HEK293 (cell line): ENCODE measurements at regions not wholly inside any gene's neighbourhood (a gene's known extent, or its start where the extent isn't known, plus 50 kb on each side); places are given as distances from the start of the nearest gene placed in this dataset.
A peak's percentile ranks its signal among the peaks of the same experiment; 100 is the strongest.

Source experiments
- CTCF ChIA-PET: fragments of 350-600 bp; formaldehyde crosslinking; extraction: SDS; loops from one replicate; lab custom pipeline; 2021; ENCODE audit warnings: antibody characterized with exemption; lab: Yijun Ruan, JAX
- POLR2A ChIA-PET: fragments of 300-600 bp; formaldehyde crosslinking; extraction: SDS; loops from one replicate; lab custom pipeline; 2020; ENCODE audit warnings: antibody characterized with exemption, inconsistent platforms; lab: Yijun Ruan, JAX
- H3K27ac ChIP-seq: fragments of 200-500 bp; sonication (Bioruptor generic); 2 replicates; pipeline ENCODE4 v1.5.1; 2014; ENCODE audit warnings: low read depth, low read length, control low read depth, inconsistent platforms; ENCODE audit errors: extremely low read depth
- H3K36me3 ChIP-seq, 2 experiments: fragments of 200-500 bp in 1 of 2; sonication (Bioruptor generic) in 1 of 2; 1 replicate in 1 of 2; 2 replicates in 1 of 2; pipeline ENCODE4 v1.5.1; 2014 to 2017; ENCODE audit warnings: inconsistent platforms in 2 of 2, low read length in 2 of 2; ENCODE audit not compliant: control insufficient read depth in 2 of 2, insufficient read depth in 1 of 2
- H3K4me1 ChIP-seq: fragments of 200-500 bp; sonication (Bioruptor generic); 2 replicates; pipeline ENCODE4 v1.5.1; 2014; ENCODE audit warnings: mild to moderate bottlenecking, low read length, inconsistent platforms; ENCODE audit not compliant: control insufficient read depth, insufficient read depth
- H3K4me3 ChIP-seq: 2 replicates; pipeline ENCODE4 v1.5.1; 2011; ENCODE audit warnings: low read depth, mild to moderate bottlenecking, control low read depth, low read length, moderate library complexity
- H3K9me3 ChIP-seq: fragments of 200-500 bp; sonication (Bioruptor generic); 2 replicates; pipeline ENCODE4 v1.5.1; 2014; ENCODE audit warnings: low read depth, low read length, inconsistent platforms; ENCODE audit not compliant: control insufficient read depth, insufficient read depth
- GLI4 ChIP-seq: fragments of 450-650 bp; formaldehyde crosslinking; IDR thresholded peaks from 2 replicates; pipeline ENCODE4 v1.5.1; 2016; ENCODE audit warnings: missing biosample characterization, missing genetic modification characterization
- GLIS1 ChIP-seq: fragments of 450-650 bp; formaldehyde crosslinking; IDR thresholded peaks from 2 replicates; pipeline ENCODE4 v1.5.1; 2016; ENCODE audit warnings: missing biosample characterization, missing genetic modification characterization
- HOXA7 ChIP-seq: sonication (generic); formaldehyde crosslinking; IDR thresholded peaks from 2 replicates; pipeline ENCODE4 v1.8.1; 2022; ENCODE audit warnings: missing genetic modification reagents, borderline replicate concordance
- ZBTB21 ChIP-seq: fragments of 450-650 bp; formaldehyde crosslinking; IDR thresholded peaks from 2 replicates; pipeline ENCODE4 v1.5.1; 2017; ENCODE audit warnings: missing biosample characterization, missing genetic modification characterization
- ZBTB7A ChIP-seq: fragments of 450-650 bp; formaldehyde crosslinking; IDR thresholded peaks from 2 replicates; pipeline ENCODE4 v1.5.1; 2016; ENCODE audit warnings: low read depth, missing biosample characterization, missing genetic modification characterization
- ZBTB8A ChIP-seq: fragments of 450-650 bp; formaldehyde crosslinking; IDR thresholded peaks from 2 replicates; pipeline ENCODE4 v1.5.1; 2016; ENCODE audit warnings: missing biosample characterization, missing genetic modification characterization
- ZEB2 ChIP-seq: fragments of 450-650 bp; formaldehyde crosslinking; IDR thresholded peaks from 2 replicates; pipeline ENCODE4 v1.5.1; 2016; ENCODE audit warnings: missing biosample characterization, missing genetic modification characterization
- ZNF10 ChIP-seq: fragments of 450-650 bp; formaldehyde crosslinking; IDR thresholded peaks from 2 replicates; pipeline ENCODE4 v1.5.1; 2017; ENCODE audit warnings: missing biosample characterization, missing genetic modification characterization
- ZNF16 ChIP-seq: fragments of 450-650 bp; formaldehyde crosslinking; IDR thresholded peaks from 2 replicates; pipeline ENCODE4 v1.5.1; 2016; ENCODE audit warnings: low read depth, missing biosample characterization, missing genetic modification characterization
- ZNF23 ChIP-seq: fragments of 450-650 bp; formaldehyde crosslinking; IDR thresholded peaks from 2 replicates; pipeline ENCODE4 v1.5.1; 2016; ENCODE audit warnings: missing biosample characterization, missing genetic modification characterization, borderline replicate concordance
- ZNF274 ChIP-seq, 2 experiments: fragments of 200-500 bp in 1 of 2; fragments of 450-650 bp in 1 of 2; sonication (Bioruptor generic) in 1 of 2; formaldehyde crosslinking in 1 of 2; IDR thresholded peaks; 2 replicates each; pipeline versions ENCODE4 v1.5.1 to v1.6.1; 2014 to 2016; ENCODE audit warnings: borderline replicate concordance in 1 of 2, inconsistent platforms in 1 of 2, low read length in 1 of 2, missing biosample characterization in 1 of 2, missing genetic modification characterization in 1 of 2
- ZNF473 ChIP-seq: fragments of 450-650 bp; formaldehyde crosslinking; IDR thresholded peaks from 2 replicates; pipeline ENCODE4 v1.5.1; 2017; ENCODE audit warnings: missing biosample characterization, missing genetic modification characterization
- ZNF561 ChIP-seq: fragments of 450-650 bp; IDR thresholded peaks from 2 replicates; pipeline ENCODE4 v1.5.1; 2018; ENCODE audit warnings: missing biosample characterization, missing genetic modification characterization, borderline replicate concordance
- ZNF654 ChIP-seq: fragments of 450-650 bp; formaldehyde crosslinking; IDR thresholded peaks from 2 replicates; pipeline ENCODE4 v1.5.1; 2016; ENCODE audit warnings: low read depth, missing biosample characterization, missing genetic modification characterization
- ZNF670 ChIP-seq: fragments of 450-650 bp; formaldehyde crosslinking; IDR thresholded peaks from 2 replicates; pipeline ENCODE4 v1.5.1; 2016; ENCODE audit warnings: missing biosample characterization, missing genetic modification characterization, low read depth
- ZNF776 ChIP-seq: fragments of 450-650 bp; formaldehyde crosslinking; IDR thresholded peaks from 2 replicates; pipeline ENCODE4 v1.5.0; 2017; ENCODE audit warnings: missing biosample characterization, missing genetic modification characterization, borderline replicate concordance
- ZSCAN16 ChIP-seq: fragments of 450-650 bp; formaldehyde crosslinking; IDR thresholded peaks from 2 replicates; pipeline ENCODE4 v1.5.1; 2016; ENCODE audit warnings: missing biosample characterization, missing genetic modification characterization
- TF ChIP-seq, protein P1 (sequence below): sonication (generic); formaldehyde crosslinking; IDR thresholded peaks from 2 replicates; pipeline ENCODE4 v1.8.1; 2022; ENCODE audit warnings: mild to moderate bottlenecking, moderate library complexity, missing genetic modification reagents
- TF ChIP-seq, protein P2 (sequence below): fragments of 450-650 bp; formaldehyde crosslinking; optimal IDR thresholded peaks from 2 replicates; pipeline ENCODE3; 2016; ENCODE audit warnings: missing biosample characterization, mild to moderate bottlenecking, missing genetic modification characterization
- TF ChIP-seq, protein P3 (sequence below): fragments of 450-650 bp; formaldehyde crosslinking; IDR thresholded peaks from 2 replicates; pipeline ENCODE4 v1.5.1; 2017; ENCODE audit warnings: missing biosample characterization, mild to moderate bottlenecking, missing genetic modification characterization, moderate library complexity
- TF ChIP-seq, protein P4 (sequence below): fragments of 450-650 bp; formaldehyde crosslinking; IDR thresholded peaks from 2 replicates; pipeline ENCODE4 v1.5.1; 2016; ENCODE audit warnings: missing biosample characterization, missing genetic modification characterization

DNA sequence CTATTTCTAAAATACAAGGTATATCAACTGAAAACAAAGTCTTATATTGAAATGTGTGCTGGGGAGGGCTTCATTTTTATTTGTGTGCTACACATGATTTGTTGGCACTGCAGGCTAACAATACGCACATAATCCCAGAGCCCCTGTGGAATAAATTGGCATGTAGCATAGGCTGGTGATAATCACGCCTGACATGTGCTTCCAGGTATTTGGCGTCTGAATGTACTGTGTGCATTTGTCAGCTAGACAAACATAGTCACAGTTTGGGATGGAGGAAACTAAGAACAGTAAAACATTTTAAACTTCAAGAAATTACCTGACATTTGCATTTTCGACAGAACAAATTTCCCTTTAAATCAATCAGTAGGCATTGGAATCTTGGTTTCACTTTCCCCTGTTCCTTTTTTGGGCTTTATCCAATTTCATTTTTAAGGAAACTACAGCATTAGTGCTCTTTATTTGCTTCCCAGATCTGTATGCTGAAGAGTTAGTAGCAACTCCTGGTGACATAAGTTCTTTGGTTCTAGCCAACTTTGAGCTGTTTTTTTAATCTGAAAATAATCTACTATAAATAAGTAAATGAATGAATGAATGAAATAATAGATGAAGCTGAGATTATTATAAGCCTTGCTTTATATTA lies 472.3 kb downstream of the PDHA2 start:
- CTCF ChIA-PET: no interaction called here
- Histone ChIP-seq H3K4me1 (no peaks in the 10 kb centered on the region), H3K27ac (no peak overlapping the region), H3K36me3 (no peaks in the 10 kb centered on the region), H3K4me3 (no peak overlapping the region), H3K9me3 (no peaks in the 10 kb centered on the region)
- TF ChIP-seq ZNF10 (tag by site-specific recombination) (no peak), ZEB2 (tag by site-specific recombination) (no peak), ZNF23 (tag by site-specific recombination) (no peak), GLIS1 (tag by site-specific recombination) (no peak), GLI4 (tag by site-specific recombination) (no peak), ZSCAN16 (tag by site-specific recombination) (no peak), ZNF776 (tag by site-specific recombination) (no peak), ZNF16 (no peak), ZNF473 (no peak), ZBTB8A (no peak), ZNF654 (no peak), ZBTB21 (tag by site-specific recombination) (no peak), ZBTB7A (tag by site-specific recombination) (no peak), HOXA7 (no peak), ZNF561 (tag by site-specific recombination) (no peak), ZNF670 (tag by site-specific recombination) (no peak)
- TF ChIP-seq, protein P1, sequence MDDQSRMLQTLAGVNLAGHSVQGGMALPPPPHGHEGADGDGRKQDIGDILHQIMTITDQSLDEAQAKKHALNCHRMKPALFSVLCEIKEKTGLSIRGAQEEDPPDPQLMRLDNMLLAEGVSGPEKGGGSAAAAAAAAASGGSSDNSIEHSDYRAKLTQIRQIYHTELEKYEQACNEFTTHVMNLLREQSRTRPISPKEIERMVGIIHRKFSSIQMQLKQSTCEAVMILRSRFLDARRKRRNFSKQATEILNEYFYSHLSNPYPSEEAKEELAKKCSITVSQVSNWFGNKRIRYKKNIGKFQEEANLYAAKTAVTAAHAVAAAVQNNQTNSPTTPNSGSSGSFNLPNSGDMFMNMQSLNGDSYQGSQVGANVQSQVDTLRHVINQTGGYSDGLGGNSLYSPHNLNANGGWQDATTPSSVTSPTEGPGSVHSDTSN (CRISPR knock-in tag): no peak
- TF ChIP-seq, protein P2, sequence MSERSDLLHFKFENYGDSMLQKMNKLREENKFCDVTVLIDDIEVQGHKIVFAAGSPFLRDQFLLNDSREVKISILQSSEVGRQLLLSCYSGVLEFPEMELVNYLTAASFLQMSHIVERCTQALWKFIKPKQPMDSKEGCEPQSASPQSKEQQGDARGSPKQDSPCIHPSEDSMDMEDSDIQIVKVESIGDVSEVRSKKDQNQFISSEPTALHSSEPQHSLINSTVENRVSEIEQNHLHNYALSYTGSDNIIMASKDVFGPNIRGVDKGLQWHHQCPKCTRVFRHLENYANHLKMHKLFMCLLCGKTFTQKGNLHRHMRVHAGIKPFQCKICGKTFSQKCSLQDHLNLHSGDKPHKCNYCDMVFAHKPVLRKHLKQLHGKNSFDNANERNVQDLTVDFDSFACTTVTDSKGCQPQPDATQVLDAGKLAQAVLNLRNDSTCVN (tag by site-specific recombination): no peak
- TF ChIP-seq, protein P3, sequence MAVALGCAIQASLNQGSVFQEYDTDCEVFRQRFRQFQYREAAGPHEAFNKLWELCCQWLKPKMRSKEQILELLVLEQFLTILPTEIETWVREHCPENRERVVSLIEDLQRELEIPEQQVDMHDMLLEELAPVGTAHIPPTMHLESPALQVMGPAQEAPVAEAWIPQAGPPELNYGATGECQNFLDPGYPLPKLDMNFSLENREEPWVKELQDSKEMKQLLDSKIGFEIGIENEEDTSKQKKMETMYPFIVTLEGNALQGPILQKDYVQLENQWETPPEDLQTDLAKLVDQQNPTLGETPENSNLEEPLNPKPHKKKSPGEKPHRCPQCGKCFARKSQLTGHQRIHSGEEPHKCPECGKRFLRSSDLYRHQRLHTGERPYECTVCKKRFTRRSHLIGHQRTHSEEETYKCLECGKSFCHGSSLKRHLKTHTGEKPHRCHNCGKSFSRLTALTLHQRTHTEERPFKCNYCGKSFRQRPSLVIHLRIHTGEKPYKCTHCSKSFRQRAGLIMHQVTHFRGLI (tag by site-specific recombination): no peak
- POLR2A ChIA-PET: no interaction called here

- no peak overlapping the region for H3K27ac ChIP-seq
- TF ChIP-seq ZNF274 (IDR thresholded peaks at IDR 0.05; ENCODE audit: low read length): no peak
- no peak for TF ChIP-seq ZNF274 (tag by site-specific recombination; IDR thresholded peaks at IDR 0.05; ENCODE audit: borderline replicate concordance)
- TF ChIP-seq, protein P4, sequence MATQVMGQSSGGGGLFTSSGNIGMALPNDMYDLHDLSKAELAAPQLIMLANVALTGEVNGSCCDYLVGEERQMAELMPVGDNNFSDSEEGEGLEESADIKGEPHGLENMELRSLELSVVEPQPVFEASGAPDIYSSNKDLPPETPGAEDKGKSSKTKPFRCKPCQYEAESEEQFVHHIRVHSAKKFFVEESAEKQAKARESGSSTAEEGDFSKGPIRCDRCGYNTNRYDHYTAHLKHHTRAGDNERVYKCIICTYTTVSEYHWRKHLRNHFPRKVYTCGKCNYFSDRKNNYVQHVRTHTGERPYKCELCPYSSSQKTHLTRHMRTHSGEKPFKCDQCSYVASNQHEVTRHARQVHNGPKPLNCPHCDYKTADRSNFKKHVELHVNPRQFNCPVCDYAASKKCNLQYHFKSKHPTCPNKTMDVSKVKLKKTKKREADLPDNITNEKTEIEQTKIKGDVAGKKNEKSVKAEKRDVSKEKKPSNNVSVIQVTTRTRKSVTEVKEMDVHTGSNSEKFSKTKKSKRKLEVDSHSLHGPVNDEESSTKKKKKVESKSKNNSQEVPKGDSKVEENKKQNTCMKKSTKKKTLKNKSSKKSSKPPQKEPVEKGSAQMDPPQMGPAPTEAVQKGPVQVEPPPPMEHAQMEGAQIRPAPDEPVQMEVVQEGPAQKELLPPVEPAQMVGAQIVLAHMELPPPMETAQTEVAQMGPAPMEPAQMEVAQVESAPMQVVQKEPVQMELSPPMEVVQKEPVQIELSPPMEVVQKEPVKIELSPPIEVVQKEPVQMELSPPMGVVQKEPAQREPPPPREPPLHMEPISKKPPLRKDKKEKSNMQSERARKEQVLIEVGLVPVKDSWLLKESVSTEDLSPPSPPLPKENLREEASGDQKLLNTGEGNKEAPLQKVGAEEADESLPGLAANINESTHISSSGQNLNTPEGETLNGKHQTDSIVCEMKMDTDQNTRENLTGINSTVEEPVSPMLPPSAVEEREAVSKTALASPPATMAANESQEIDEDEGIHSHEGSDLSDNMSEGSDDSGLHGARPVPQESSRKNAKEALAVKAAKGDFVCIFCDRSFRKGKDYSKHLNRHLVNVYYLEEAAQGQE (tag by site-specific recombination): peak; percentile 63
- CTCF ChIA-PET: no interaction called here
- H3K4me1 ChIP-seq: no peaks in the 10 kb centered on the region
- H3K36me3 ChIP-seq: no peaks in the 10 kb centered on the region
- POLR2A ChIA-PET: no interaction called here
- no peak overlapping the region for H3K4me3 ChIP-seq
- H3K9me3 ChIP-seq: no peaks in the 10 kb centered on the region
These were observed 475.9 kb downstream of the PDHA2 start for GRCh38 chr4:96315815-96316214.
